ENCODE measurements at regions not wholly inside any gene's neighbourhood (a gene's known extent, or its start where the extent isn't known, plus 50 kb on each side); places are given as distances from the start of the nearest gene placed in this dataset.

GRCh38 chr9:26463837-26464236 lies 428.8 kb downstream of the CAAP1 start:
- Histone ChIP-seq H3K9me2 (replicated peaks; ENCODE audit: low read depth, low read length) (no peaks in the 10 kb centered on the region), H3K4me1 (ENCODE audit: insufficient read depth, low read length, poor library complexity, severe bottlenecking) (no peaks in the 10 kb centered on the region), H3K4me2 (ENCODE audit: low read depth, low read length, poor library complexity, severe bottlenecking) (no peak overlapping the region), H3F3A (ENCODE audit: low read depth) (no peaks in the 10 kb centered on the region), H3K9me3 (ENCODE audit: insufficient read depth, low read depth, low read length) (no peaks in the 10 kb centered on the region), H3K4me3 (ENCODE audit: low read length, poor library complexity, severe bottlenecking) (no peak overlapping the region), H2AFZ (ENCODE audit: low read length) (no peak overlapping the region), H3K9ac (ENCODE audit: low read depth, low read length, poor library complexity, severe bottlenecking) (no peak overlapping the region), H3K36me3 (ENCODE audit: insufficient read depth, low read length) (no peaks in the 10 kb centered on the region), H3K79me2 (ENCODE audit: insufficient read depth, low read length) (no peaks in the 10 kb centered on the region), H4K20me1 (ENCODE audit: insufficient read depth, low read length, poor library complexity, severe bottlenecking) (no peaks in the 10 kb centered on the region), H3K27me3 (ENCODE audit: insufficient read depth, low read length, poor library complexity, severe bottlenecking) (no peaks in the 10 kb centered on the region)
- TF ChIP-seq EZH2phosphoT487 (IDR thresholded peaks at IDR 0.05; ENCODE audit: borderline replicate concordance) (no peak), CTCF (conservative IDR thresholded peaks at IDR 0.05; ENCODE audit: low read length) (no peak)

GRCh38 chr9:26462751-26463150 lies 429.9 kb downstream of the CAAP1 start:
- Histone ChIP-seq H3K36me3 (ENCODE audit: insufficient read depth, low read length) (no peaks in the 10 kb centered on the region), H3F3A (ENCODE audit: low read depth) (no peaks in the 10 kb centered on the region), H3K4me2 (ENCODE audit: low read depth, low read length, poor library complexity, severe bottlenecking) (no peak overlapping the region), H3K27me3 (ENCODE audit: insufficient read depth, low read length, poor library complexity, severe bottlenecking) (no peaks in the 10 kb centered on the region), H4K20me1 (ENCODE audit: insufficient read depth, low read length, poor library complexity, severe bottlenecking) (no peaks in the 10 kb centered on the region), H3K4me3 (ENCODE audit: low read length, poor library complexity, severe bottlenecking) (no peak overlapping the region), H3K9me2 (replicated peaks; ENCODE audit: low read depth, low read length) (no peaks in the 10 kb centered on the region), H3K79me2 (ENCODE audit: insufficient read depth, low read length) (no peaks in the 10 kb centered on the region), H2AFZ (ENCODE audit: low read length) (no peak overlapping the region), H3K4me1 (ENCODE audit: insufficient read depth, low read length, poor library complexity, severe bottlenecking) (no peaks in the 10 kb centered on the region), H3K9ac (ENCODE audit: low read depth, low read length, poor library complexity, severe bottlenecking) (no peak overlapping the region), H3K9me3 (ENCODE audit: insufficient read depth, low read depth, low read length) (no peaks in the 10 kb centered on the region)
- no peak for TF ChIP-seq EZH2phosphoT487 (IDR thresholded peaks at IDR 0.05; ENCODE audit: borderline replicate concordance)
- no peak for TF ChIP-seq CTCF (conservative IDR thresholded peaks at IDR 0.05; ENCODE audit: low read length)

- H3K36me3 ChIP-seq (ENCODE audit: insufficient read depth, low read length), result no peaks in the 10 kb centered on the region
- no peak for TF ChIP-seq CTCF (conservative IDR thresholded peaks at IDR 0.05; ENCODE audit: low read length)
- no peak for TF ChIP-seq EZH2phosphoT487 (IDR thresholded peaks at IDR 0.05; ENCODE audit: borderline replicate concordance)
- no peak overlapping the region for H2AFZ ChIP-seq (ENCODE audit: low read length)
- no peaks in the 10 kb centered on the region for H3K9me2 ChIP-seq (replicated peaks; ENCODE audit: low read depth, low read length)
- no peak overlapping the region for H3K9ac ChIP-seq (ENCODE audit: low read depth, low read length, poor library complexity, severe bottlenecking)
- H3K4me3 ChIP-seq (ENCODE audit: low read length, poor library complexity, severe bottlenecking), result no peak overlapping the region
- H3F3A ChIP-seq (ENCODE audit: low read depth), result no peaks in the 10 kb centered on the region
- no peaks in the 10 kb centered on the region for H3K4me1 ChIP-seq (ENCODE audit: insufficient read depth, low read length, poor library complexity, severe bottlenecking)
- H4K20me1 ChIP-seq (ENCODE audit: insufficient read depth, low read length, poor library complexity, severe bottlenecking), result no peaks in the 10 kb centered on the region
- no peaks in the 10 kb centered on the region for H3K27me3 ChIP-seq (ENCODE audit: insufficient read depth, low read length, poor library complexity, severe bottlenecking)
- no peak overlapping the region for H3K4me2 ChIP-seq (ENCODE audit: low read depth, low read length, poor library complexity, severe bottlenecking)
- H3K79me2 ChIP-seq (ENCODE audit: insufficient read depth, low read length), result no peaks in the 10 kb centered on the region
- no peaks in the 10 kb centered on the region; the same call in 1 of the 2 replicates for H3K9me3 ChIP-seq (ENCODE audit: insufficient read depth, low read depth, low read length)
Measured at GRCh38 chr9:26462213-26462612, 430.4 kb downstream of the CAAP1 start.
